ENCODE measurements at regions not wholly inside any gene's neighbourhood (a gene's known extent, or its start where the extent isn't known, plus 50 kb on each side); places are given as distances from the start of the nearest gene placed in this dataset.

GRCh38 chr18:25672490-25672889 is 320.5 kb upstream of the ZNF521 start:
- no peaks in the 10 kb centered on the region for H3K27me3 Mint-ChIP-seq (ENCODE audit: low read depth)
- no peak overlapping the region for H3K4me3 Mint-ChIP-seq
- H3K36me3 Mint-ChIP-seq (ENCODE audit: low read depth) = peaks cover 4% of the 10 kb centered on the region
- H3K27ac Mint-ChIP-seq = no peak overlapping the region
- H3K9me3 Mint-ChIP-seq = peaks cover 16% of the 10 kb centered on the region
- H3K4me1 Mint-ChIP-seq = no peaks in the 10 kb centered on the region
- TF ChIP-seq CTCF (IDR thresholded peaks at IDR 0.05; ENCODE audit: unreplicated experiment in 3 of 3) = no peak

- Mint-ChIP-seq H3K36me3 (ENCODE audit: low read depth) (peaks cover 4% of the 10 kb centered on the region), H3K27ac (no peak overlapping the region), H3K4me3 (no peak overlapping the region), H3K27me3 (ENCODE audit: low read depth) (peaks cover 4% of the 10 kb centered on the region), H3K4me1 (no peaks in the 10 kb centered on the region), H3K9me3 (peaks cover 16% of the 10 kb centered on the region)
- no peak for TF ChIP-seq CTCF (IDR thresholded peaks at IDR 0.05; ENCODE audit: unreplicated experiment in 3 of 3)
These were observed 317.8 kb upstream of the ZNF521 start for GRCh38 chr18:25669741-25670140.

- Mint-ChIP-seq H3K27me3 (ENCODE audit: low read depth) (peaks cover 7% of the 10 kb centered on the region), H3K9me3 (no peaks in the 10 kb centered on the region), H3K4me1 (peaks cover 13% of the 10 kb centered on the region), H3K36me3 (ENCODE audit: low read depth) (no peaks in the 10 kb centered on the region), H3K27ac (peak overlapping the region in 1 of 3 experiments; percentile 34), H3K4me3 (no peak overlapping the region)
- TF ChIP-seq CTCF (IDR thresholded peaks at IDR 0.05; ENCODE audit: unreplicated experiment in 3 of 3) = no peak
These were observed 310.3 kb upstream of the ZNF521 start for GRCh38 chr18:25662272-25662671.

- H3K27me3 Mint-ChIP-seq (ENCODE audit: low read depth) = peaks cover 3% of the 10 kb centered on the region
- H3K4me3 Mint-ChIP-seq = no peak overlapping the region
- no peaks in the 10 kb centered on the region for H3K36me3 Mint-ChIP-seq (ENCODE audit: low read depth)
- peaks cover 13% of the 10 kb centered on the region for H3K4me1 Mint-ChIP-seq
- no peaks in the 10 kb centered on the region for H3K9me3 Mint-ChIP-seq
- peak overlapping the region in 1 of 3 experiments; percentile 34 for H3K27ac Mint-ChIP-seq
- TF ChIP-seq CTCF (IDR thresholded peaks at IDR 0.05; ENCODE audit: unreplicated experiment in 3 of 3) = no peak
These were observed 309.9 kb upstream of the ZNF521 start for GRCh38 chr18:25661831-25662230.

- H3K36me3 Mint-ChIP-seq (ENCODE audit: low read depth) = no peaks in the 10 kb centered on the region
These were observed 307.6 kb upstream of the ZNF521 start for GRCh38 chr18:25659541-25659940.

More at GRCh38 chr18:25659541-25659940, 307.6 kb upstream of the ZNF521 start:
- H3K4me3 Mint-ChIP-seq = no peak overlapping the region
- H3K9me3 Mint-ChIP-seq = no peaks in the 10 kb centered on the region
- no peak overlapping the region for H3K27ac Mint-ChIP-seq
- peaks cover 3% of the 10 kb centered on the region for H3K27me3 Mint-ChIP-seq (ENCODE audit: low read depth)
- TF ChIP-seq CTCF (IDR thresholded peaks at IDR 0.05; ENCODE audit: unreplicated experiment in 3 of 3) = no peak
- peaks cover 13% of the 10 kb centered on the region for H3K4me1 Mint-ChIP-seq
